Progenitor cell of endocrine pancreas (in vitro differentiated cells): ENCODE measurements at regions not wholly inside any gene's neighbourhood (a gene's known extent, or its start where the extent isn't known, plus 50 kb on each side); places are given as distances from the start of the nearest gene placed in this dataset.

Experiments used
- DNase-seq: peaks from one replicate; pipeline ENCODE4 v3.0.0; 2021; ENCODE audit warnings: low spot score; ENCODE audit not compliant: unreplicated experiment
- H3K27ac Mint-ChIP-seq: 2 replicates; pipeline ENCODE4 v1.8.0; 2021; ENCODE audit warnings: mild to moderate bottlenecking, moderate library complexity, mixed read lengths
- H3K27me3 Mint-ChIP-seq: 2 replicates; pipeline ENCODE4 v1.8.0; 2021; ENCODE audit warnings: mixed read lengths
- H3K36me3 Mint-ChIP-seq: 2 replicates; pipeline ENCODE4 v1.8.0; 2022; ENCODE audit warnings: mixed read lengths; ENCODE audit not compliant: insufficient read depth
- H3K4me1 Mint-ChIP-seq: 2 replicates; pipeline ENCODE4 v1.8.0; 2021; ENCODE audit warnings: low read depth, mixed read lengths
- H3K4me3 Mint-ChIP-seq: 2 replicates; pipeline ENCODE4 v1.8.0; 2021; ENCODE audit warnings: low read depth, mild to moderate bottlenecking, moderate library complexity, mixed read lengths
- H3K9me3 Mint-ChIP-seq: 2 replicates; pipeline ENCODE4 v1.8.0; 2021; ENCODE audit warnings: low read depth, mixed read lengths
- CTCF ChIP-seq: fragments of 200-600 bp; sonication (generic); IDR thresholded peaks from one replicate; pipeline ENCODE4 v1.5.0; 2021; ENCODE audit warnings: antibody characterized with exemption, mild to moderate bottlenecking; ENCODE audit not compliant: unreplicated experiment

GRCh38 chr4:35793766-35794165 lies 450.5 kb downstream of the ARAP2 start:
- no peak overlapping the region for H3K4me3 Mint-ChIP-seq
- H3K4me1 Mint-ChIP-seq: no peaks in the 10 kb centered on the region
- TF ChIP-seq CTCF: no peak
- peaks cover 34% of the 10 kb centered on the region for H3K9me3 Mint-ChIP-seq
- H3K27ac Mint-ChIP-seq: no peak overlapping the region
- no peaks in the 10 kb centered on the region for H3K27me3 Mint-ChIP-seq
- DNase-seq: no peak
- H3K36me3 Mint-ChIP-seq: no peaks in the 10 kb centered on the region

- TF ChIP-seq CTCF: no peak
- no peak overlapping the region for H3K4me3 Mint-ChIP-seq
- H3K27ac Mint-ChIP-seq: no peak overlapping the region
- H3K27me3 Mint-ChIP-seq: no peaks in the 10 kb centered on the region
- peaks cover 28% of the 10 kb centered on the region for H3K9me3 Mint-ChIP-seq
- DNase-seq: no peak
- H3K36me3 Mint-ChIP-seq: no peaks in the 10 kb centered on the region
- no peaks in the 10 kb centered on the region for H3K4me1 Mint-ChIP-seq
These were observed 443.6 kb downstream of the ARAP2 start for GRCh38 chr4:35800669-35801068.

GRCh38 chr4:35802644-35803043 lies 441.7 kb downstream of the ARAP2 start:
- peaks cover 3% of the 10 kb centered on the region for H3K27me3 Mint-ChIP-seq
- no peaks in the 10 kb centered on the region for H3K4me1 Mint-ChIP-seq
- peaks cover 10% of the 10 kb centered on the region for H3K9me3 Mint-ChIP-seq
- DNase-seq: no peak
- TF ChIP-seq CTCF: no peak
- H3K36me3 Mint-ChIP-seq: no peaks in the 10 kb centered on the region
- H3K27ac Mint-ChIP-seq: no peak overlapping the region
- no peak overlapping the region for H3K4me3 Mint-ChIP-seq

GRCh38 chr4:35818520-35818919 lies 425.8 kb downstream of the ARAP2 start:
- H3K4me3 Mint-ChIP-seq: no peak overlapping the region
- no peak overlapping the region for H3K27ac Mint-ChIP-seq
- H3K9me3 Mint-ChIP-seq: no peaks in the 10 kb centered on the region
- no peaks in the 10 kb centered on the region for H3K36me3 Mint-ChIP-seq
- peaks cover 6% of the 10 kb centered on the region for H3K4me1 Mint-ChIP-seq
- no peaks in the 10 kb centered on the region for H3K27me3 Mint-ChIP-seq
- DNase-seq: no peak
- TF ChIP-seq CTCF: no peak

GRCh38 chr4:35820003-35820402 lies 424.3 kb downstream of the ARAP2 start:
- Mint-ChIP-seq H3K27ac (no peak overlapping the region), H3K4me3 (no peak overlapping the region), H3K4me1 (peaks cover 6% of the 10 kb centered on the region), H3K27me3 (no peaks in the 10 kb centered on the region), H3K9me3 (no peaks in the 10 kb centered on the region), H3K36me3 (no peaks in the 10 kb centered on the region)
- no peak for TF ChIP-seq CTCF
- no peak for DNase-seq
